NOMO-1 (cell line): ENCODE measurements at regions not wholly inside any gene's neighbourhood (a gene's known extent, or its start where the extent isn't known, plus 50 kb on each side); places are given as distances from the start of the nearest gene placed in this dataset.
A peak's percentile ranks its signal among the peaks of the same experiment; 100 is the strongest.

Experiments
- DNase-seq, 2 experiments: peaks; one replicate each; lab custom pipeline; 2025; ENCODE audit not compliant: unreplicated experiment in 2 of 2; lab: John Stamatoyannopoulos, UW

GRCh38 chrX:10744007-10744406 lies 123.6 kb upstream of the MID1 start:
- no peak for DNase-seq

- DNase-seq = no peak
These were observed 127.6 kb upstream of the MID1 start for GRCh38 chrX:10747975-10748374.

GRCh38 chrX:10749113-10749512 lies 128.7 kb upstream of the MID1 start:
- DNase-seq = no peak

- DNase-seq = no peak
These were observed 130.2 kb upstream of the MID1 start for GRCh38 chrX:10750581-10750980.

GRCh38 chrX:10753116-10753515 lies 132.7 kb upstream of the MID1 start:
- DNase-seq = no peak

GRCh38 chrX:10754445-10754844 lies 134.1 kb upstream of the MID1 start:
- no peak for DNase-seq

- peak; percentile 53 to 62 for DNase-seq
These were observed 135.3 kb upstream of the MID1 start for GRCh38 chrX:10755439-10756334.

- DNase-seq = no peak
These were observed 136.1 kb upstream of the MID1 start for GRCh38 chrX:10756441-10756840.

- no peak for DNase-seq
These were observed 138.9 kb upstream of the MID1 start for GRCh38 chrX:10759141-10759799.

GRCh38 chrX:10761447-10761846 lies 141.1 kb upstream of the MID1 start:
- DNase-seq = no peak

GRCh38 chrX:10769195-10769594 lies 148.8 kb upstream of the MID1 start:
- peak; percentile 1 to 51 for DNase-seq

GRCh38 chrX:10769696-10770619 lies 149.6 kb upstream of the MID1 start:
- no peak for DNase-seq

- no peak for DNase-seq
These were observed 152.9 kb upstream of the MID1 start for GRCh38 chrX:10773318-10773717.

GRCh38 chrX:10781847-10782530 lies 161.6 kb upstream of the MID1 start:
- DNase-seq = no peak

GRCh38 chrX:10783451-10783995 lies 163.1 kb upstream of the MID1 start:
- no peak for DNase-seq

- DNase-seq = no peak
These were observed 166.9 kb upstream of the MID1 start for GRCh38 chrX:10787264-10787663.

GRCh38 chrX:10794203-10794630 lies 173.8 kb upstream of the MID1 start:
- DNase-seq = no peak

GRCh38 chrX:10795721-10796120 lies 175.3 kb upstream of the MID1 start:
- no peak for DNase-seq

- no peak for DNase-seq
These were observed 177.1 kb upstream of the MID1 start for GRCh38 chrX:10797466-10797865.

GRCh38 chrX:10798041-10798440 lies 177.7 kb upstream of the MID1 start:
- DNase-seq = no peak
